GM08714 (cell line): ENCODE measurements at regions not wholly inside any gene's neighbourhood (a gene's known extent, or its start where the extent isn't known, plus 50 kb on each side); places are given as distances from the start of the nearest gene placed in this dataset.
"Not testable (repeated sequence)": the region's sequence is repeated elsewhere in the genome, so short reads cannot be mapped to it uniquely, and the experiment has no call there.

Experiments
- H3K4me3 ChIP-seq: fragments of 200-500 bp; sonication (Bioruptor generic); 2 replicates; pipeline ENCODE4 v1.5.1; 2014; ENCODE audit warnings: mild to moderate bottlenecking, low read length, inconsistent platforms
- ZNF274 ChIP-seq: IDR thresholded peaks from 2 replicates; pipeline ENCODE4 v1.6.1; 2012; ENCODE audit warnings: mild to moderate bottlenecking, low read depth, low read length

DNA sequence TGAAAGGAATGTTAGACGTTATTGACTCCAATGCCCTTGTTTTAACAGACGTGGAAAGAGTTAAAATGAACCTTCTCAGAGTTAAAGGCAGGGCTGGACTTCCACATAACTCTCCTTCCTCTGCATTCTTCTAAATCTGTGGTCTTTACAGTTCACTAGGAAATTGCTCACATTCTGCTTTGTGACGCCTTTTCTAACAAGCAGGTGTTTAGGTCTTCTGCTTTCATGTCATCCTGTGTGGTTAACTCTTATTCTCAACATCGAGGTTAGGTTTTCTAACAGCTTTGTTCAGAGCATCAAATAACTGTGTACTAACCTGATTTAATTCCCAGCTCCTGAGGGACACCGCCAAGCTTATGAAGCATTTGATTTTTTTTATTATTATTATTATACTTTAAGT is 81.3 kb upstream of the NT5E start:
- H3K4me3 ChIP-seq: no peak overlapping the region
- no peak for TF ChIP-seq ZNF274

DNA sequence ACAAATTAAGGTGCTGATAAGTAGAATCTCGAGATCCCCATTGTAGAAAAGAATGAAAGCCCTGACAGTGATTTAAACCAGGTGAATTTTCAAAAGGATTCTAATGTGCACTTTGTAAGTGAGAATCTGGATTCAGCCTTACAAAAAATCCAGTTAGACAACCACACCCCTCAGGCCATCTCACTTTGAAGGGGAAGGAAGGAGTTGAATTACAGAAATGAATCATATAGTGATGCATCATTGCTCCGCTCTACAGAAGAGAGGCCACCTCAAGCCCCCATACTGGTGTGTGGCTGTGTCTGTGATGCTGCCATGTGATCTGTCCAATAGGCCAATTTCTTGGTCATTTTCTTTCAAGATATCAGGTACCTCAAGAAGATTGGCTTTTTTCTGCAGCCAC is 85.5 kb upstream of the NT5E start:
- H3K4me3 ChIP-seq: no peak overlapping the region
- TF ChIP-seq ZNF274: no peak

DNA sequence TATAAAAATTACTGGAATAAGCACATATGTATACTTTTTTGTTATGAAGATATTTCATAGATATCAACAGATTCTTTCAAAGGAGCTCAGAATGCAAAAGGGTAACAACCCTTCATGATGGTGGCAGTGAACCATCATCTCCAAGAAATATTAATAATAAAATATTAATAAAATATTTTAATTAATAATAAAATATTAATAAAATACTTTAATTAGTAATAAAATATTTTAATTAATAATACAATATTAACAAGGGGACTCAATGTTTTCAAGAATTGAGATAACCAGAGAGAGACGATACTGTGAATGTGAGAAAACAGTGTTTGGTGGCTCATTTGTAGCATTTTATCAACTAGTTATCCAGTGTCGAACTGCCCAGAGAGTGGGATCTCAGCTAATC is 86.0 kb upstream of the NT5E start:
- TF ChIP-seq ZNF274: no peak
- H3K4me3 ChIP-seq: no peak overlapping the region

DNA sequence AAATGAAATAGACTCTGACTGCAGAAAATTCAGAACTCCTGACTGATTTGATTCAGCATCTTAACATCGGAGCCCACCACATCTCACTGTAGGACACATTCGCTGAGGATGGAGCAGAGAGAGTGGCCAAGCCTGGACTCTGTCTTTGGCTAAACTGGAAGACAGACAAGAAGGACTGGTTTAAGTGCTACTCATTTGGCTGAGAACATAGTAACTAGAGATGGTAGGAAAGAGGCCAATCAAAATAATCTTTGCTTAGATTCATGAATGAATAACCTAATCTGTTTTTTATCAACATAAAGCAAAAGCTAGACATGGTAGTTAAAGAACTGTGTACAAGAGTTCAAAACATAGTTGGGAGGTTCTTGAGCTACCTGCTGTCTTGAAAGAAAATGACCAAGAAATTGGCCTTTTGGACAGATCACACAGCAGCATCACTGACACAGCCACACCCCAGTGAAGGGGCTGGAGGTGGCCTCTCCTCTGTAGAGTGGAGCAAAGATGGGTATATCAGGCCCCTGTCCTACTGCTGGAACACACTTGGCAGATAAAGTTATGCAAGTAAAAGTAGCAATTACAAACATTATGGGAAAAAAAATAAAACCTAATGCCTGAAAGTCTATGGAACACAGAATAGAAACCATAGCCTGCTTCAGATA is 87.1 kb upstream of the NT5E start:
- TF ChIP-seq ZNF274: no peak
- H3K4me3 ChIP-seq: no peak overlapping the region

DNA sequence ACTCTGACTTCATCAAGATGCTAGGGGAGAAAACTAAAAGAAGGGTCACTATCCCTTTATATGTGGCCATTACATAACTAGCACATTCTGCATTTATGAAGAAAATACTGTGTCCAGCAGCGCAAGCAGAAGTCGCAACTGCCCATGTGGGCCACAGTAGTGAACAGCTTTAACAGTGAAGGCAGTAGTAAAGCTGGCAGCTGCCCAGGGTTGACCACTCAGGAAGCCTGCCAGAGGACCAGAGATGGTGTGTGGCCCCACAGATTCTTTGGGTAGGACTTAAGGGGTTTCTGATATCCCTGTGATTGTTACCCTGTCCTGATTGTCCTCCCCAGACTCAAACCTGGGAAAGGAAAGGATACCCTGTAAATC is 88.3 kb upstream of the NT5E start:
- TF ChIP-seq ZNF274: no peak
- no peak overlapping the region for H3K4me3 ChIP-seq

DNA sequence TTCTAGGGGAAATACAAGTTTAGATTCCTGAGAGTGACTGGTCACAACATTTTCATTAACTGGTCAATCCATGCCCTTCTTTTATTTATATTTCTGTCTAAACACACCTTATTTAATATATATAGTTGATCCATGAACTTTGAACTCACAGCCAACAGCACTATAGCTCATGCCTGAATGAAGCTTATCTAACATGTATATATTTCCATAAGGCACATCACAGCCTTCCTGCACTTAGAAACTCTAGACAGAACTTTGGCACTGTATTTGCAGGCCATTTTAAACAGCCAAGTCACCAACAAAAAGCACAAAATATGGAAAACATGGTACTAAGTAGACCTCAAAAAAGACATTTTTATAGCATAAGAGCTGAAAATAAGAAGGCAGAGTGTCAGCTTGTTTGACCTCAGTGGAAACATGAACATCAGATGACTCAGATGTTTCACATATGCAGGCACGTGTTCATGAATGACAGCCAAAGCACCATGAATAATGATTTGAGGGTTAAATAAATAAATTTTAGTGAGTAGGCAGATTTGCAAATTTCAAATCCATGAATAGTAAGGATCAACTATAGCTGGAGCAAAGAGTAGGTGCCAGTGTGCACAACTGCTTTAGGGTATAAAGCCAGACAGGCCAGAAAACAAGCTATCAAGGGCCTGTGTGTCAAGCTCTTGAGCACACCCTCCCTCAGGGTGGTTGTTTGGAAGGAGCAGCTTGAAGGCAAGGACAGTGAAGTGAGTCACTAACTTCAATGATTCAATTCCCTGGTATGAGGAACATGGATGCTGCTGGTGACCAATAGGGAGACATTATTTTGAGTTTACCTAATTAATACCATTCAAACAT is 88.9 kb upstream of the NT5E start:
- no peak overlapping the region for H3K4me3 ChIP-seq
- no peak for TF ChIP-seq ZNF274

DNA sequence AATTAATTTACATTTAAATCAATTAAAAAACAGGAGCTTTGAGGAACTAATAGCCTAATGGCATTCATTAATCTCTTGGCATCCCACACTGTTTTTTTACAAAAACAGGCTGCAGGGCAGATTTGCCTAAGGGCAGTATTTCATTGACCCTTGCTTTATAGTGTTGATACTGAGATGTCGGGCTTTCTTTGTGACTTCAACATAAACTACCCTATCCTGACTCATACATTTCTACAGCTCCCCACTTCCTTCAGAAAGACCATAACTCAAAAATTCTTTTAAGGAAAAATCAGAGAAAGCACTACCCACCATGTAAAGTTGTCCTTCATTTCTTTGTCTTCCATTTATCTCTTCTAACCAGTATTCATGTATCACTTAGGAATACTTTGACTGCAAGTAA is 92.2 kb upstream of the NT5E start:
- no peak for TF ChIP-seq ZNF274
- H3K4me3 ChIP-seq: no peak overlapping the region

DNA sequence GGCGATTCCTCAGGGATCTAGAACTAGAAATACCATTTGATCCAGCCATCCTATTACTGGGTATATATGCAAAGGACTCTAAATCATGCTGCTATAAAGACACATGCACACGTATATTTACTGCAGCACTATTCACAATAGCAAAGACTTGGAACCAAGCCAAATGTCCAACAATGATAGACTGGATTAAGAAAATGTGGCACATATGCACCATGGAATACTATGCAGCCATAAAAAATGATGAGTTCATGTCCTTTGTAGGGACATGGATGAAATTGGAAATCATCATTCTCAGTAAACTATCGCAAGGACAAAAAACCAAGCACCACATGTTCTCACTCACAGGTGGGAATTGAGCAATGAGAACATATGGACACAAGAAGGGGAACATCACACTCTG is 93.1 kb upstream of the NT5E start:
- H3K4me3 ChIP-seq: not testable (repeated sequence)

DNA sequence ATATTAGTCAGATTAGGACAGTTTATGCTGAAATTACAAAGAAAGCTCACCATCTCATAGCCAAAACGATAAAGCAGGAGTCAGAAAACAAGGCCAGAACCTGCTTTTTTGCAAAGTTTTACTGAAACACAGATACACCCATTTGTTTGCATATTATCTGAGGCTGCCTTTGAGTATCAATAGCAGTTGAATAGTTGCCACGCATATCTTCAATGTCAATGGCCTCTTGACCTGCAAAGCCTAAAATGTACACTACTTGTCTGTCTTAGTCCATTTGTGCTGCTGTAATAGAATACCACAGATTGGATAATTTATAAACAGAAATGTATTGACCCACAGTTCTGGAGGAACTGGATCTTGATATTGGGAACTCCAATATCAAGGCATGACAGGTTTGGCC is 94.1 kb upstream of the NT5E start:
- peak overlapping the region; percentile 25; the same call in 1 of the 2 replicates for H3K4me3 ChIP-seq
- TF ChIP-seq ZNF274: no peak

DNA sequence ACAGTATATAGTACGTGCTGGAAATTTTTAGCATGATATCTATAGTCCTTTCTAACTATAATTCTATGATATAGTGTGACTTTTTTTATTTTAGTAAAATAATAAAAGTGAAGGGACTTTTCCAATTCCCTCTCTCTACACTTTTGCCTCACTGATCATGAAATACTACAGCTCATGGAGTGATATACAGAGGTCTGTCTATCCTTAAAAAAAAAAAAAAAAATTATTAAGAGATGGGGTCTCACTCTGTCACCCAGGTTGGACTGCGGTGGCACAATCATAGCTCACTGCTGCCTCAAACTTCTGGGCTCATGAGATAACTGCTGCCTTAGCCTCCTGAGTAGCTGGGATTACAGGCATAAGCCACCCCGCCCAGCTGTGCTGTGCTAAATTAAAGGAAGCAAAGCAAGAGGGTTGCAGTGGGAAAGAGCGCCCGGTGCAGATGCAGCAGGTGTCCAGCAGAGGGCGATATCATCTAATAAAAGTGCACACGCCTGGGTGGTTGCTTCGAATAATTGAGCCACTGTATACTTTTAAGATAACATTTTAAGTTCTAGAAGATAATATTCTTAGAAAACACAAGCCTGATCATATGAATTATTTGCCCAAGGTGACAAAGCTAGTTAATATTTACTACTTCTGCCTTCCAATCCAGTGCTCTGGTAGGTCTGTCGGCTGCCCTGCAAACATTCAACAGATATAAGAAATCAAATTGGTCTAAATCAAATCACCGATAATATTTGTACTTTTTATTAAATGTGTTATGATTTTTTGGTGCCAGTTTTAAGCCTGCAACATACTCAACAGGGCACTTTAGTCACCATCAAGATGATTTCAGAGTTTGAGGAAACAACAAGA is 94.9 kb upstream of the NT5E start:
- no peak for TF ChIP-seq ZNF274

DNA sequence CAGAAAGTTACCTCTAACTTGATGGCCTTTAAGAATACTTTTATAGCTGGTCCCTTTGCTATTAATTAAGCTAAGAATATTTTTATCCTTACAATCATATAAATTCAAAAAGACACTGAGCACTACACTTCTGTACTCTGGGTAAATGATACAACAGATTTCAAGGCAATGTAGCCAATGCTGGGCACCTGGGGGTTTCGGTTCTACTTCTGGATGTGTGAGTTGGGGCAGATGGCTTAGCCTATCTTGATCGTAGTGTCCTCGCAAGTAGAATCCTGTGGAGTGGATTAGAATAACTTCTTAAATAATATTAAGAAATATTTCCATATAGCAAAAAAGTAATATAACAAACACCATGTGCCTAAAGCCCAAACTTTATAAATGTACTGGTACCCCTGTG is 96.9 kb upstream of the NT5E start:
- TF ChIP-seq ZNF274: no peak
- H3K4me3 ChIP-seq: no peak overlapping the region

More for the DNA sequence above, 94.9 kb upstream of the NT5E start:
- H3K4me3 ChIP-seq: no peak overlapping the region

DNA sequence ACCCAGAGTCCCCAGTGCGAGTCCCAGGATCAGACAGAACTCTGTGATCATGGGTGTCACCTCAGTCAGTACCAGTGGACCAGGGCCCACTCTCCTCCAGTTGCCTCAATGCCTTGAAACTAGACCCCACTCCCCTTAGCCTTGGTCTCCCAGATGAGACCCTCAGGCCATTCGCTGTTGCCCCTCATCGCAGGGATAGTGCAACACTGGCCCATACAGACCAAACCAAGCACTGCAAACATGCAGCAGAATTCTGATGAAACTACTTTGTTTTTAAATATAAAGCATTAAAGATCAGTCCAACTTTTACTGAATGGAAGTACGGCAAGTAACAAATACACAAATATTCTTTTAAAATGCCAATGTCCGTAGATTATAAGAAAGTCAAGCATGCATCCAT is 101.2 kb upstream of the NT5E start:
- H3K4me3 ChIP-seq: no peak overlapping the region
- TF ChIP-seq ZNF274: no peak

DNA sequence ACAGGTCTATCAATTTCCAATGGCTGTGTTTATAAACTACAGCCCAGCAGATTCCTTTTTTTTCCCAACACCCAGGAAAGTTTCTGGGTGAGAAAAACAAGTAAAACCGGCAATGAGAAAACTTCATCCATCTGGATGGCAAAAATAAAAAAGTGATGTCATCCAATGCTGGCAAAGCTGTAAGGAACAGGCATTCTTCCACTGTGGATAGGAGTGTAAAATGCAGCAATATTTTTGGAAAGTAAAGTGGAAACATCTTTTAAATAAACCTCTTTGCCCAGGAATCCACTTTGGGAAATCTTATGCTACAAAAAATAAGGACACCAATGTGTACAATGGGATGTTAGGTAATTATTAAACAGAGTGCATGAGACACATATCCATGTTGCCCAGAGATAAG is 102.1 kb upstream of the NT5E start:
- TF ChIP-seq ZNF274: no peak
- no peak overlapping the region for H3K4me3 ChIP-seq

DNA sequence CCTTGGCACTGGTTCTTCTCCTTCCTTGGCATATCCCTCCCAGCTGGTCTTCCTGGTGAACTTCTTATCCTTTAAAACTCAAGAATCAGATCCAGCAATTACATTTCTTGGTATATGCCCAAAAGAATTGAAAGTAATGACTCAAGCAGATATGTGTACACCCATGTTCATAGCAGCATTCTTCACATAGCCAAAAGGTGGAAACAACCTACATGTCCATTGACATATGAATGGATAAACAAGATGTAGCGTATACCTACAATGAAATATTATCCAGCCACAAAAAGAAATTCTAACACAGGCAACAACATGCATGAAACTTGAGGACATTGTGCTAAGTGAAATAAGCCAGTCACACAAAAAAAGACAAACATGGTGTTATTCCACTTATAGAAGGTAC is 103.7 kb upstream of the NT5E start:
- H3K4me3 ChIP-seq: no peak overlapping the region
- TF ChIP-seq ZNF274: no peak

DNA sequence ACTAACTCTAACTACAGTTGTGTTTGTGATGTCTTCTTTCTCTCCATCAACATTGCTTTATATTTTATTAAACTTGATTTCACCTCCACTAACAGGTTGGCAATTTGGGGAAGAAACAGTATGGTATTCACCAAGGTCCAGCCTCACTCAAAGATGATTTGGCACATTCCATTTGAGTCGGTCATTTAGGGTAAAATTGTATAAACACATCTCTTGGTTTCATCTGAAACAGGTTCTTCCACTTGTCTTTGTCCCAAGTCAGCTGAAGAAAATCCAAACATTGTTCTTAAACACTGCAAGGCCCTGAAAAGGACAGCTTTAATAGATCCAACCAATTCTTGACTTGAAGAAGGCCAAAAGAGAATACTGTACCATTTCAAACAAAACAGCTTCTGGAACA is 104.9 kb upstream of the NT5E start:
- no peak for TF ChIP-seq ZNF274
- no peak overlapping the region for H3K4me3 ChIP-seq

DNA sequence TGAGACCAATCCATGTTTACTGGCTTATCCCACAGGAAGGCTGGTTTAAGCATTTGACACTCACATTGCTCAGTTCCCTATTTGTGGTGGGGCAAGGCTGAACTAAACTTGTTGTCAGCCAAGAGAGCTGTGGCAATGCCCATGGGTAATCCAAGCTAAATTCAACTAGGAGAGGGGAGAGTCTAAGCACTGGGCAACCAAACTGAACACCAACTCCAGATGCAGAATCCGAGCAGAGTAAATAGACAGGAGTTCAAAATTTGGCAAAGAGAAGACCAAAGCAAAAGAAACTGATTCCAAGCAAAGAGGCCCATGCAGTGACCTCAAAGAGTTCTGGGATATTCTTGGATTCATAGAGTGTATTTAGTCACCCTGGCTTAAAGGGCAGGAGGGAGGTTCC is 106.5 kb upstream of the NT5E start:
- no peak overlapping the region for H3K4me3 ChIP-seq
- TF ChIP-seq ZNF274: no peak
